Osteocyte (in vitro differentiated cells): ENCODE measurements at regions not wholly inside any gene's neighbourhood (a gene's known extent, or its start where the extent isn't known, plus 50 kb on each side); places are given as distances from the start of the nearest gene placed in this dataset.
A peak's percentile ranks its signal among the peaks of the same experiment; 100 is the strongest.

Source experiments
- DNase-seq: peaks from one replicate; pipeline ENCODE4 v3.0.0; 2021; ENCODE audit warnings: mixed read lengths; ENCODE audit not compliant: unreplicated experiment; ENCODE audit errors: extremely low spot score
- H3K27ac Mint-ChIP-seq: one replicate; pipeline ENCODE4 v1.8.0; 2021; ENCODE audit warnings: mild to moderate bottlenecking, mixed read lengths; ENCODE audit not compliant: unreplicated experiment
- H3K27me3 Mint-ChIP-seq: one replicate; pipeline ENCODE4 v1.8.0; 2021; ENCODE audit warnings: mixed read lengths; ENCODE audit not compliant: unreplicated experiment
- H3K36me3 Mint-ChIP-seq: one replicate; pipeline ENCODE4 v1.8.0; 2021; ENCODE audit warnings: mixed read lengths; ENCODE audit not compliant: unreplicated experiment
- H3K4me1 Mint-ChIP-seq: one replicate; pipeline ENCODE4 v1.8.0; 2021; ENCODE audit warnings: mixed read lengths; ENCODE audit not compliant: unreplicated experiment
- H3K4me3 Mint-ChIP-seq: one replicate; pipeline ENCODE4 v1.8.0; 2021; ENCODE audit warnings: mild to moderate bottlenecking, moderate library complexity, mixed read lengths; ENCODE audit not compliant: unreplicated experiment
- H3K9me3 Mint-ChIP-seq: one replicate; pipeline ENCODE4 v1.8.0; 2021; ENCODE audit warnings: mixed read lengths; ENCODE audit not compliant: unreplicated experiment
- TF ChIP-seq, protein P1 (sequence below): fragments of 200-600 bp; sonication (generic); IDR thresholded peaks from 2 replicates; pipeline ENCODE4 v1.5.0; 2021; ENCODE audit warnings: antibody characterized with exemption, mild to moderate bottlenecking, moderate library complexity

- Mint-ChIP-seq H3K36me3 (no peaks in the 10 kb centered on the region), H3K27me3 (no peaks in the 10 kb centered on the region), H3K4me3 (no peak overlapping the region), H3K4me1 (peaks cover 13% of the 10 kb centered on the region), H3K9me3 (no peaks in the 10 kb centered on the region), H3K27ac (no peak overlapping the region)
- TF ChIP-seq, protein P1, sequence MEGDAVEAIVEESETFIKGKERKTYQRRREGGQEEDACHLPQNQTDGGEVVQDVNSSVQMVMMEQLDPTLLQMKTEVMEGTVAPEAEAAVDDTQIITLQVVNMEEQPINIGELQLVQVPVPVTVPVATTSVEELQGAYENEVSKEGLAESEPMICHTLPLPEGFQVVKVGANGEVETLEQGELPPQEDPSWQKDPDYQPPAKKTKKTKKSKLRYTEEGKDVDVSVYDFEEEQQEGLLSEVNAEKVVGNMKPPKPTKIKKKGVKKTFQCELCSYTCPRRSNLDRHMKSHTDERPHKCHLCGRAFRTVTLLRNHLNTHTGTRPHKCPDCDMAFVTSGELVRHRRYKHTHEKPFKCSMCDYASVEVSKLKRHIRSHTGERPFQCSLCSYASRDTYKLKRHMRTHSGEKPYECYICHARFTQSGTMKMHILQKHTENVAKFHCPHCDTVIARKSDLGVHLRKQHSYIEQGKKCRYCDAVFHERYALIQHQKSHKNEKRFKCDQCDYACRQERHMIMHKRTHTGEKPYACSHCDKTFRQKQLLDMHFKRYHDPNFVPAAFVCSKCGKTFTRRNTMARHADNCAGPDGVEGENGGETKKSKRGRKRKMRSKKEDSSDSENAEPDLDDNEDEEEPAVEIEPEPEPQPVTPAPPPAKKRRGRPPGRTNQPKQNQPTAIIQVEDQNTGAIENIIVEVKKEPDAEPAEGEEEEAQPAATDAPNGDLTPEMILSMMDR: no peak
- DNase-seq: no peak
Measured at GRCh38 chr5:56552612-56553268, 262.6 kb upstream of the MAP3K1 start.

DNA sequence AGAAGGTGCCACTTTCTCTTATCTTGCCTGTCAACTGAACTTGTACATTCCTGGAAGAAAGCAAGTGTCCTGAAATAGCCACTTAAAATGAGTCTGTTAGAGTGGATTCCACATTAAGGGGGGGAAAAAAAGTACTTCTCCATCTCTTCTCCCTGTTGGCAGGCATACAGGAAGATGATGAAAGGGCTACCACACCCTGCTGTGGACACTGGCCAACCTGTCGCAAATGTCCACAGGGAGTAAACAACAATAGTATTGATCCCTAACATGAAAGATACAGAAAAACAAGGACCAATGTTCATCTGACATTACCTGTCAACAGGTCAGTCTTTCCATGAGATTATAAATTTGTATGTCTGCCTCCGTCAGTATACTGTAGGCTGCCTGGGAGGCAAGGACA, 265.1 kb upstream of the MAP3K1 start:
- H3K27ac Mint-ChIP-seq: no peak overlapping the region
- H3K9me3 Mint-ChIP-seq: no peaks in the 10 kb centered on the region
- no peaks in the 10 kb centered on the region for H3K27me3 Mint-ChIP-seq
- DNase-seq: no peak
- no peaks in the 10 kb centered on the region for H3K36me3 Mint-ChIP-seq
- no peak overlapping the region for H3K4me3 Mint-ChIP-seq
- TF ChIP-seq, protein P1: no peak
- H3K4me1 Mint-ChIP-seq: peaks cover 10% of the 10 kb centered on the region

- H3K4me3 Mint-ChIP-seq: no peak overlapping the region
- TF ChIP-seq, protein P1: no peak
- no peaks in the 10 kb centered on the region for H3K27me3 Mint-ChIP-seq
- peaks cover 15% of the 10 kb centered on the region for H3K4me1 Mint-ChIP-seq
- DNase-seq: no peak
- H3K36me3 Mint-ChIP-seq: no peaks in the 10 kb centered on the region
- H3K9me3 Mint-ChIP-seq: no peaks in the 10 kb centered on the region
- H3K27ac Mint-ChIP-seq: peak overlapping the region; percentile 50
Measured at GRCh38 chr5:56549096-56549886, 266.1 kb upstream of the MAP3K1 start.

- no peaks in the 10 kb centered on the region for H3K27me3 Mint-ChIP-seq
- no peaks in the 10 kb centered on the region for H3K9me3 Mint-ChIP-seq
- TF ChIP-seq, protein P1: no peak
- peaks cover 27% of the 10 kb centered on the region for H3K4me1 Mint-ChIP-seq
- no peak overlapping the region for H3K4me3 Mint-ChIP-seq
- no peak for DNase-seq
- H3K27ac Mint-ChIP-seq: no peak overlapping the region
- no peaks in the 10 kb centered on the region for H3K36me3 Mint-ChIP-seq
Measured at GRCh38 chr5:56545016-56545415, 270.3 kb upstream of the MAP3K1 start.
